IMR-90 (cell line): ENCODE measurements at regions not wholly inside any gene's neighbourhood (a gene's known extent, or its start where the extent isn't known, plus 50 kb on each side); places are given as distances from the start of the nearest gene placed in this dataset.

Experiments
- ATAC-seq: fragments of 200-7000 bp; cut with Tn5 transposase; 2 replicates; pipeline ENCODE4 v1.9.1; 2020; ENCODE audit warnings: low read depth, mild to moderate bottlenecking, moderate library complexity
- BruUV-seq: library from RNA; stranded (reverse); fragments of 400-500 nt; replicated peaks from 2 replicates; lab custom pipeline; 2021; lab: Mats Ljungman, UMichigan
- CTCF ChIA-PET: fragments of 300-600 bp; formaldehyde crosslinking; extraction: SDS; loops from one replicate; lab custom pipeline; 2021; ENCODE audit warnings: antibody characterized with exemption; lab: Yijun Ruan, JAX
- POLR2A ChIA-PET: fragments of 300-600 bp; sonication (Branson Sonifier 250); formaldehyde crosslinking; loops from one replicate; lab custom pipeline; 2022; ENCODE audit warnings: antibody characterized with exemption; ENCODE audit not compliant: unreplicated experiment; lab: Charles Lee
- DNase-seq: peaks from one replicate; pipeline ENCODE4 v3.0.0; 2013
- H2AFZ ChIP-seq: replicated peaks from 2 replicates; pipeline ENCODE3; 2013; ENCODE audit warnings: low read length, mild to moderate bottlenecking; ENCODE audit not compliant: poor library complexity
- H2AK5ac ChIP-seq: 2 replicates; pipeline ENCODE4 v1.6.1; 2013; ENCODE audit warnings: low read depth, low read length, inconsistent platforms
- H2AK9ac ChIP-seq: replicated peaks from 2 replicates; pipeline ENCODE3; 2013; ENCODE audit warnings: mild to moderate bottlenecking, low read depth, low read length, moderate library complexity; ENCODE audit not compliant: poor library complexity
- H2BK120ac ChIP-seq: 2 replicates; pipeline ENCODE4 v1.6.1; 2013; ENCODE audit warnings: low read depth, low read length, inconsistent platforms
- H2BK15ac ChIP-seq: 3 replicates; pipeline ENCODE4 v1.6.1; 2013; ENCODE audit warnings: low read depth, low read length, inconsistent platforms
- H2BK20ac ChIP-seq: 2 replicates; pipeline ENCODE4 v1.6.1; 2013; ENCODE audit warnings: low read depth, mild to moderate bottlenecking, inconsistent platforms, low read length, moderate library complexity
- H2BK5ac ChIP-seq: 2 replicates; pipeline ENCODE4 v1.6.1; 2013; ENCODE audit warnings: mild to moderate bottlenecking, low read depth, low read length, inconsistent platforms; ENCODE audit not compliant: poor library complexity, severe bottlenecking
- H3K14ac ChIP-seq: replicated peaks from 2 replicates; pipeline ENCODE4 v1.6.1; 2013; ENCODE audit warnings: low read depth, low read length, inconsistent platforms
- H3K18ac ChIP-seq: 2 replicates; pipeline ENCODE4 v1.6.1; 2013; ENCODE audit warnings: low read depth, low read length, control low read depth
- H3K23ac ChIP-seq: 2 replicates; pipeline ENCODE4 v1.6.1; 2013; ENCODE audit warnings: low read depth, low read length, inconsistent platforms
- H3K27ac ChIP-seq: 2 replicates; pipeline ENCODE4 v1.5.1; 2013; ENCODE audit warnings: mild to moderate bottlenecking, control low read depth, low read length; ENCODE audit not compliant: insufficient read depth
- H3K27me3 ChIP-seq: 2 replicates; pipeline ENCODE4 v1.6.1; 2013; ENCODE audit warnings: low read length; ENCODE audit not compliant: control insufficient read depth, insufficient read depth
- H3K36me3 ChIP-seq: 2 replicates; pipeline ENCODE4 v1.6.1; 2013; ENCODE audit warnings: low read length, mixed read lengths; ENCODE audit not compliant: control insufficient read depth, insufficient read depth
- H3K4ac ChIP-seq: 2 replicates; pipeline ENCODE4 v1.6.1; 2013; ENCODE audit warnings: low read depth, low read length, inconsistent platforms
- H3K4me1 ChIP-seq: 2 replicates; pipeline ENCODE4 v1.6.1; 2013; ENCODE audit warnings: low read length, mixed read lengths; ENCODE audit not compliant: control insufficient read depth, insufficient read depth
- H3K4me2 ChIP-seq: 2 replicates; pipeline ENCODE4 v1.6.1; 2013; ENCODE audit warnings: low read depth, mild to moderate bottlenecking, control low read depth, low read length, moderate library complexity
- H3K4me3 ChIP-seq: 2 replicates; pipeline ENCODE4 v1.5.1; 2013; ENCODE audit warnings: low read depth, mild to moderate bottlenecking, control low read depth, low read length, moderate library complexity; ENCODE audit not compliant: insufficient read depth
- H3K56ac ChIP-seq: 2 replicates; pipeline ENCODE4 v1.6.1; 2013; ENCODE audit warnings: low read length, inconsistent platforms; ENCODE audit not compliant: insufficient read depth; ENCODE audit errors: extremely low read depth
- H3K79me1 ChIP-seq, 2 experiments: 2 replicates each; pipeline ENCODE4 v1.6.1; 2013; ENCODE audit warnings: low read length in 2 of 2, inconsistent platforms in 1 of 2, low read depth in 1 of 2
- H3K9ac ChIP-seq: 2 replicates; pipeline ENCODE4 v1.6.1; 2013; ENCODE audit warnings: low read depth, low read length, control low read depth
- H3K9me1 ChIP-seq: 2 replicates; pipeline ENCODE4 v1.6.1; 2013; ENCODE audit warnings: low read length, inconsistent platforms; ENCODE audit not compliant: insufficient read depth
- H3K9me3 ChIP-seq: 2 replicates; pipeline ENCODE4 v1.6.1; 2013; ENCODE audit warnings: low read length; ENCODE audit not compliant: control insufficient read depth, insufficient read depth
- H4K20me1 ChIP-seq: 2 replicates; pipeline ENCODE4 v1.6.1; 2013; ENCODE audit warnings: low read length, inconsistent platforms; ENCODE audit not compliant: insufficient read depth
- H4K5ac ChIP-seq: 2 replicates; pipeline ENCODE4 v1.6.1; 2013; ENCODE audit warnings: mild to moderate bottlenecking, low read depth, low read length, control low read depth
- H4K8ac ChIP-seq, 2 experiments: 2 replicates each; pipeline ENCODE4 v1.6.1; 2013; ENCODE audit warnings: low read depth in 2 of 2, low read length in 2 of 2, control low read depth in 1 of 2, inconsistent platforms in 1 of 2
- H4K91ac ChIP-seq: 2 replicates; pipeline ENCODE4 v1.6.1; 2013; ENCODE audit warnings: low read depth, low read length, inconsistent platforms; ENCODE audit not compliant: insufficient read depth
- BHLHE40 ChIP-seq: fragments of 150-350 bp; IDR thresholded peaks from 2 replicates; pipeline ENCODE4 v1.6.1; 2016; ENCODE audit warnings: mild to moderate bottlenecking, low read depth, low read length
- CEBPB ChIP-seq: IDR thresholded peaks from 2 replicates; pipeline ENCODE4 v1.6.1; 2012; ENCODE audit warnings: low read depth, low read length, improper control_type of control experiment
- CHD1 ChIP-seq: IDR thresholded peaks from 2 replicates; pipeline ENCODE4 v1.6.1; 2012; ENCODE audit warnings: low read depth, low read length, improper control_type of control experiment
- FOS ChIP-seq: fragments of 150-350 bp; IDR thresholded peaks from 2 replicates; pipeline ENCODE4 v1.6.1; 2016; ENCODE audit warnings: low read depth, low read length
- MAFK ChIP-seq: IDR thresholded peaks from 2 replicates; pipeline ENCODE4 v1.6.1; 2012; ENCODE audit warnings: low read depth, low read length, improper control_type of control experiment
- MAZ ChIP-seq: IDR thresholded peaks from 2 replicates; pipeline ENCODE4 v1.6.1; 2012; ENCODE audit warnings: low read depth, mild to moderate bottlenecking, low read length, improper control_type of control experiment, moderate library complexity, borderline replicate concordance
- MXI1 ChIP-seq: IDR thresholded peaks from 2 replicates; pipeline ENCODE4 v1.6.1; 2012; ENCODE audit warnings: low read depth, mild to moderate bottlenecking, low read length, moderate library complexity, borderline replicate concordance
- NFE2L2 ChIP-seq: fragments of 150-350 bp; IDR thresholded peaks from 2 replicates; pipeline ENCODE4 v1.6.1; 2016; ENCODE audit warnings: low read depth, mild to moderate bottlenecking, low read length
- POLR2A ChIP-seq: IDR thresholded peaks from 2 replicates; pipeline ENCODE4 v1.6.1; 2012; ENCODE audit warnings: mild to moderate bottlenecking, low read depth, low read length
- RAD21 ChIP-seq: IDR thresholded peaks from 2 replicates; pipeline ENCODE4 v1.6.1; 2012; ENCODE audit warnings: low read length, improper control_type of control experiment
- RCOR1 ChIP-seq: IDR thresholded peaks from 2 replicates; pipeline ENCODE4 v1.6.1; 2012; ENCODE audit warnings: mild to moderate bottlenecking, low read length, improper control_type of control experiment; ENCODE audit not compliant: insufficient replicate concordance
- RFX5 ChIP-seq: IDR thresholded peaks from 2 replicates; pipeline ENCODE4 v1.8.0; 2012; ENCODE audit warnings: low read depth, mild to moderate bottlenecking, low read length, moderate library complexity
- SMC3 ChIP-seq: fragments of 150-350 bp; IDR thresholded peaks from 2 replicates; pipeline ENCODE4 v1.6.1; 2016; ENCODE audit warnings: low read depth, mild to moderate bottlenecking, antibody characterized with exemption, low read length, moderate library complexity
- WGBS, 2 experiments: methylation state at CpG; one replicate each; pipeline versions ENCODE4 v1.1.5 to v1.1.7; 2013; ENCODE audit warnings: missing lambda C conversion rate in 2 of 2; ENCODE audit not compliant: insufficient read length in 1 of 2; ENCODE audit errors: extremely low coverage in 2 of 2; 5-methylcytosine and 5-hydroxymethylcytosine counted together
- dilution Hi-C: fragments of 300-500 bp; cut with HindIII; formaldehyde crosslinking; loops from one replicate; pipeline ENCODE4 v1.14.3; 2018; ENCODE audit warnings: low sequenced_read_pairs; ENCODE audit not compliant: unreplicated experiment
- in situ Hi-C: fragments of 300-500 bp; cut with MboI; formaldehyde crosslinking; loops from 3 replicates; pipeline ENCODE4 v1.14.3; 2019; ENCODE audit warnings: low sequenced_read_pairs, inconsistent platforms, mixed read lengths
- intact Hi-C: fragments of 100-400 bp; cut with micrococcal nuclease; formaldehyde crosslinking; loops from 2 replicates; pipeline ENCODE4 v1.10.0; 2022
- TF ChIP-seq, protein P1 (sequence below): conservative IDR thresholded peaks from 2 replicates; pipeline ENCODE4 v1.5.1; 2012; ENCODE audit warnings: mild to moderate bottlenecking, low read depth, low read length, improper control_type of control experiment
- TF ChIP-seq, protein P2 (sequence below): fragments of 150-350 bp; IDR thresholded peaks from 2 replicates; pipeline ENCODE4 v1.6.1; 2016; ENCODE audit warnings: low read depth, mild to moderate bottlenecking, low read length, moderate library complexity, borderline replicate concordance
- TF ChIP-seq, protein P3 (sequence below): fragments of 150-350 bp; IDR thresholded peaks from 2 replicates; pipeline ENCODE4 v1.6.1; 2017; ENCODE audit warnings: mild to moderate bottlenecking, antibody characterized with exemption, low read length, low read depth

DNA sequence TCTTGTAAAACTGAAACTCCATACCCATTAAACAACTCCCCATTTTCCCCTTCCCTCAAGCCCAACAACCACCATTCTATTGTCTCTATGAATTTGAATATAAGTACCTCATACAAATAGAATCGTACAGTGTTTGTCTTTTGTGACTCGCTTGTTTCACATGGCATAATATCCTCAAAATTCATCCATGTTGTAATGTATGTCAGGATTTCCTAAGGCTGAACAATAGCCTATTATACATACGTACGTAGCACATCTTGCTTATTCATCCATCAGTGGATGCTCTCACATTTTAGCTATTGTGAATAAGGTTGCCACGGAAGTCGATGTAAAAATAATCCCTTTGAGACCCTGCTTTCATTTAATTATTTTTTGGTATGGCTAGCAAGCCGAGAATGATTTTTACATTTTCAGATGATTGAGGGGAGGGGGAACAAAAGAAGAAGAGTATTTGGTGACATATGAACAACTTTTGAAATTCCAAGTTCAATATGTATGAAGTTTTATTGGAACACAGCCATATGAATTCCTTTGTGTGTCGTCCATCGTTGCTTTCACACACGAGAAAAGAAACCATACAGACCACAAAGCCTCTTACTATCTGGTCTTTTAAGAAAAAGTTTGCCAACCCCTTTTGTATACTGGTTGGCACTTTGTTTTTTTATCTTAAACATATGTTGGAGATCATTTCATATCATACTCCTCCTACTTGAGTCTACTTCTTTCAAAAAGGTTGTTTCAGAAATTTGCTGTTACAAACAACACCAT, 371.2 kb downstream of the NPIPA8 start:
- Histone ChIP-seq H2BK5ac (no peak overlapping the region), H2AFZ (no peak overlapping the region), H4K20me1 (no peaks in the 10 kb centered on the region), H3K4me1 (no peaks in the 10 kb centered on the region), H3K56ac (no peak overlapping the region), H4K5ac (no peak overlapping the region), H4K91ac (no peak overlapping the region), H3K27me3 (no peaks in the 10 kb centered on the region), H4K8ac (no peak overlapping the region), H3K4ac (no peak overlapping the region), H3K36me3 (no peaks in the 10 kb centered on the region), H2BK15ac (no peak overlapping the region), H2AK5ac (no peak overlapping the region), H3K4me3 (no peak overlapping the region), H3K9ac (no peak overlapping the region), H2BK20ac (no peak overlapping the region), H3K18ac (no peak overlapping the region), H2AK9ac (no peak overlapping the region), H3K79me1 (no peaks in the 10 kb centered on the region), H3K27ac (no peak overlapping the region), H3K23ac (no peak overlapping the region), H2BK120ac (no peak overlapping the region), H3K4me2 (no peak overlapping the region), H3K14ac (no peak overlapping the region), H3K9me3 (peaks cover 2% of the 10 kb centered on the region; the same call in 1 of the 2 replicates), H3K9me1 (no peaks in the 10 kb centered on the region)
- DNase-seq: no peak
- TF ChIP-seq CHD1 (no peak), RFX5 (no peak), MXI1 (no peak), RAD21 (no peak), SMC3 (no peak), CEBPB (no peak), POLR2A (no peak), BHLHE40 (no peak), MAZ (no peak), FOS (no peak), NFE2L2 (no peak), MAFK (no peak), RCOR1 (no peak)
- TF ChIP-seq, protein P1, sequence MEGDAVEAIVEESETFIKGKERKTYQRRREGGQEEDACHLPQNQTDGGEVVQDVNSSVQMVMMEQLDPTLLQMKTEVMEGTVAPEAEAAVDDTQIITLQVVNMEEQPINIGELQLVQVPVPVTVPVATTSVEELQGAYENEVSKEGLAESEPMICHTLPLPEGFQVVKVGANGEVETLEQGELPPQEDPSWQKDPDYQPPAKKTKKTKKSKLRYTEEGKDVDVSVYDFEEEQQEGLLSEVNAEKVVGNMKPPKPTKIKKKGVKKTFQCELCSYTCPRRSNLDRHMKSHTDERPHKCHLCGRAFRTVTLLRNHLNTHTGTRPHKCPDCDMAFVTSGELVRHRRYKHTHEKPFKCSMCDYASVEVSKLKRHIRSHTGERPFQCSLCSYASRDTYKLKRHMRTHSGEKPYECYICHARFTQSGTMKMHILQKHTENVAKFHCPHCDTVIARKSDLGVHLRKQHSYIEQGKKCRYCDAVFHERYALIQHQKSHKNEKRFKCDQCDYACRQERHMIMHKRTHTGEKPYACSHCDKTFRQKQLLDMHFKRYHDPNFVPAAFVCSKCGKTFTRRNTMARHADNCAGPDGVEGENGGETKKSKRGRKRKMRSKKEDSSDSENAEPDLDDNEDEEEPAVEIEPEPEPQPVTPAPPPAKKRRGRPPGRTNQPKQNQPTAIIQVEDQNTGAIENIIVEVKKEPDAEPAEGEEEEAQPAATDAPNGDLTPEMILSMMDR: no peak
- TF ChIP-seq, protein P2, sequence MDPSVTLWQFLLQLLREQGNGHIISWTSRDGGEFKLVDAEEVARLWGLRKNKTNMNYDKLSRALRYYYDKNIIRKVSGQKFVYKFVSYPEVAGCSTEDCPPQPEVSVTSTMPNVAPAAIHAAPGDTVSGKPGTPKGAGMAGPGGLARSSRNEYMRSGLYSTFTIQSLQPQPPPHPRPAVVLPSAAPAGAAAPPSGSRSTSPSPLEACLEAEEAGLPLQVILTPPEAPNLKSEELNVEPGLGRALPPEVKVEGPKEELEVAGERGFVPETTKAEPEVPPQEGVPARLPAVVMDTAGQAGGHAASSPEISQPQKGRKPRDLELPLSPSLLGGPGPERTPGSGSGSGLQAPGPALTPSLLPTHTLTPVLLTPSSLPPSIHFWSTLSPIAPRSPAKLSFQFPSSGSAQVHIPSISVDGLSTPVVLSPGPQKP: no peak
- TF ChIP-seq, protein P3, sequence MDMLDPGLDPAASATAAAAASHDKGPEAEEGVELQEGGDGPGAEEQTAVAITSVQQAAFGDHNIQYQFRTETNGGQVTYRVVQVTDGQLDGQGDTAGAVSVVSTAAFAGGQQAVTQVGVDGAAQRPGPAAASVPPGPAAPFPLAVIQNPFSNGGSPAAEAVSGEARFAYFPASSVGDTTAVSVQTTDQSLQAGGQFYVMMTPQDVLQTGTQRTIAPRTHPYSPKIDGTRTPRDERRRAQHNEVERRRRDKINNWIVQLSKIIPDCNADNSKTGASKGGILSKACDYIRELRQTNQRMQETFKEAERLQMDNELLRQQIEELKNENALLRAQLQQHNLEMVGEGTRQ: no peak
- no CpG with 5 or more reads among the region's 10 CpGs for WGBS, 2 experiments
- dilution Hi-C loops (no loop called here), intact Hi-C loops (no loop called here), in situ Hi-C loops (no loop called here)
- ChIA-PET CTCF (no interaction called here), POLR2A (no interaction called here)
- ATAC-seq: no peak
- BruUV-seq: no TSS peak
